HL-60 (cell line): ENCODE measurements at regions not wholly inside any gene's neighbourhood (a gene's known extent, or its start where the extent isn't known, plus 50 kb on each side); places are given as distances from the start of the nearest gene placed in this dataset.

Source experiments
- DNase-seq, 2 experiments: peaks; one replicate each; pipeline ENCODE4 v3.0.0-alpha.2; 2010 to 2020; ENCODE audit warnings: low read depth in 1 of 2, low spot score in 1 of 2
- H3K27ac ChIP-seq: fragments of 250-450 bp; sonication (Bioruptor Pico); replicated peaks from 2 replicates; pipeline ENCODE4 v1.5.1; 2020; ENCODE audit warnings: mild to moderate bottlenecking, moderate library complexity
- H3K27me3 ChIP-seq: fragments of 250-450 bp; sonication (Bioruptor Pico); 2 replicates; pipeline ENCODE4 v1.5.1; 2021; ENCODE audit warnings: mild to moderate bottlenecking, moderate library complexity; ENCODE audit not compliant: insufficient read depth, poor library complexity, severe bottlenecking
- H3K4me3 ChIP-seq: replicated peaks from 2 replicates; pipeline ENCODE4 v1.5.1; 2011; ENCODE audit warnings: mild to moderate bottlenecking, control low read depth, low read length; ENCODE audit not compliant: insufficient read depth
- CTCF ChIP-seq: IDR thresholded peaks from one replicate; pipeline ENCODE4 v1.5.1; 2011; ENCODE audit warnings: low read length, control low read depth, inconsistent platforms; ENCODE audit not compliant: insufficient read depth
- GABPA ChIP-seq: IDR thresholded peaks from 2 replicates; pipeline ENCODE4 v1.6.1; 2012; ENCODE audit warnings: low read depth
- POLR2AphosphoS5 ChIP-seq: IDR thresholded peaks from 2 replicates; pipeline ENCODE4 v1.6.1; 2012; ENCODE audit warnings: low read depth
- REST ChIP-seq: IDR thresholded peaks from 2 replicates; pipeline ENCODE4 v1.6.1; 2012; ENCODE audit warnings: low read depth; ENCODE audit not compliant: insufficient replicate concordance
- SPI1 ChIP-seq: IDR thresholded peaks from 2 replicates; pipeline ENCODE4 v1.6.1; 2012; ENCODE audit warnings: low read depth, mild to moderate bottlenecking, borderline replicate concordance

- no peak for DNase-seq
- TF ChIP-seq POLR2AphosphoS5: no peak
- no peak for TF ChIP-seq SPI1
- no peak for TF ChIP-seq CTCF
- TF ChIP-seq REST: no peak
- TF ChIP-seq GABPA: no peak
- Histone ChIP-seq H3K27me3 (no peaks in the 10 kb centered on the region), H3K4me3 (no peak overlapping the region), H3K27ac (no peak overlapping the region)
These were observed 503.5 kb downstream of the MID1IP1 start for GRCh38 chrX:39304746-39305145.

- no peak for TF ChIP-seq REST
- no peak for TF ChIP-seq POLR2AphosphoS5
- no peak for TF ChIP-seq GABPA
- no peak for TF ChIP-seq SPI1
- no peak for DNase-seq
- no peak overlapping the region for H3K4me3 ChIP-seq
- H3K27me3 ChIP-seq: no peaks in the 10 kb centered on the region
- H3K27ac ChIP-seq: no peak overlapping the region
These were observed 506.2 kb downstream of the MID1IP1 start for GRCh38 chrX:39307488-39307887.

- no peak for TF ChIP-seq SPI1
- TF ChIP-seq POLR2AphosphoS5: no peak
- TF ChIP-seq REST: no peak
- no peak for TF ChIP-seq GABPA
- TF ChIP-seq CTCF: no peak
- H3K27me3 ChIP-seq: no peaks in the 10 kb centered on the region
- DNase-seq: no peak
These were observed 506.9 kb downstream of the MID1IP1 start for GRCh38 chrX:39308126-39308525.

More at GRCh38 chrX:39308126-39308525, 506.9 kb downstream of the MID1IP1 start:
- Histone ChIP-seq H3K27ac (no peak overlapping the region), H3K4me3 (no peak overlapping the region)
